ENCODE measurements at regions not wholly inside any gene's neighbourhood (a gene's known extent, or its start where the extent isn't known, plus 50 kb on each side); places are given as distances from the start of the nearest gene placed in this dataset.
"Not testable (repeated sequence)": the region's sequence is repeated elsewhere in the genome, so short reads cannot be mapped to it uniquely, and the experiment has no call there.

DNA sequence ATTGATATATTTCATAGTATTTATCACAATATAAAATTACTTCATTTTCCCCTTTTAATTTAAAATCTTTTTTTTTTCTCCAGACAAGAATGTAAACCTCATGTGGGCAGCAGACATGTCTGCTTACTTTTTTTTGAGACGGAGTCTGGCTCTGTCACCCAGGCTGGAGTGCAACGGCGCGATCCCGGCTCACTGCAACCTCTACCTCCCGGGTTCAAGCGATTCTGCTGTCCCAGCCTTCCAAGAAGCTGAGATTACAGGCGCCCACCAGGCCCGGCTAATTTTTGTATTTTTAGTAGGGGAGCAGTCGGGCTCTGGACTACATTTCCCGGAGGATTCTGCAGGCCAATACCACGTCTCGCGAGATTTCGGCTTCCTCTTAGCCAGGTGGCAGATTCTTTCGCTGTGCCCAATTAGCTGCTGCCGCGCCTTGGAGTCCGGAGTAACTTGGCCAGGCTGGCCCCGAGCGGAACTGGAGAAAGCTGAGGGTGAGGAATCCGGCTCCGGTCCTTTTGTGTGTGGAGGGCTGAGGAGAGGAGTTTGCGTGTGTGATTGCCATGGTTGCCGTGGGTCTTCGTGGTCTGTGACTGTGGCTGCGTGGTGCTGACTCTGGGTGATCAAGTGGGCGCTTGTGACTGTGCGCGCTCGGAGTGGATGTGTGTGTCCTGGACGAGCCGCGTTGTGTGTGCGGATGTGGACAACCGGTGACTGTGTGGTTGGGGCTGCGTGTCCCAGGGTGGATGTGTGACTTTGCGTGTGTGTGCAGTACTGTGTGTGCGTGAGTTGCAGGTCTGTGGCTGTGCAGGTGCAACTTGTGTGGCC, 313.0 kb upstream of the ZNF337 start:
- H3K9ac ChIP-seq (ENCODE audit: insufficient read length); H3K4me3 ChIP-seq; H3K36me3 ChIP-seq (ENCODE audit: insufficient read depth, low read length); DNase-seq (ENCODE audit: low read depth, low spot score); H3K27ac ChIP-seq; H3K9me3 ChIP-seq (ENCODE audit: low read depth, low read length): not testable (repeated sequence)

DNA sequence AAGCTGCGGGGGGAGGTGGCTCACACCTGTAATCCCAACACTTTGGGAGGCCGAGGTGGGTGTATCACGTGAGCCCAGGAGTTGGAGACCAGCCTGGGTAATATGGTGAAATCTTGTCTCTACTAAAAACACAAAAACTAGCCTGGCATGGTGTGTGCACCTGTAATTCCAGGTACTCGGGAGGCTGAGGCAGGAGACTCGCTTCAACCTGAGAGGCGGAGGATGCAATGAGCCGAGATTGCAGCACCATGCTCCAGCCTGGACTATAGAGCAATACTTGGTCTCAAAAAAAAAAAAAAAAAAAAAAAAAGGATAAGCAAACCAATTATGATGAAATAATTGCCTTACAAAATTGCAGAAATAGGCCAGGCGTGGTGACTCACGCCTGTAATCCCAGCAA, 311.4 kb upstream of the ZNF337 start:
- H3K4me3 ChIP-seq; H3K27ac ChIP-seq; H3K36me3 ChIP-seq (ENCODE audit: insufficient read depth, low read length); DNase-seq (ENCODE audit: low read depth, low spot score); H3K9ac ChIP-seq (ENCODE audit: insufficient read length); H3K9me3 ChIP-seq (ENCODE audit: low read depth, low read length): not testable (repeated sequence)

DNA sequence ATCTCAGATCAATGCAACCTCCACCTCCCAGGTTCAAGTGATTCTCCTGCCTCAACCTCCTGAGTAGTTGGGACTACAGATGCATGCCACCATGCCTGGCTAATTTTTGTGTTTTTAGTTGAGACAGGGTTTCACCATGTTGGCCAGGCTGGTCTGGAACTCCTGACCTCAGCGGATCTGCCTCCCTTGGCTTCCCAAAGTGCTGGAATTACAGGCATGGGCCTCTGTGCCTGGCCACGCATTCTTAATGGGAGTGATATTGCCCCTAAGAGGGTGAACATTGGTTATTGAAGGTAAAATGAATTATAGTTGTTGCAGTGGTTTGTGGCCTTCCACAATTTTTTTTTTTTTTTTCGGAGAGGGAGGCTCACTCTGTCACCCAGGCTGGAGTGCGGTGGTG, 309.5 kb upstream of the ZNF337 start:
- H3K9me3 ChIP-seq (ENCODE audit: low read depth, low read length); H3K9ac ChIP-seq (ENCODE audit: insufficient read length); H3K4me3 ChIP-seq; DNase-seq (ENCODE audit: low read depth, low spot score); H3K36me3 ChIP-seq (ENCODE audit: insufficient read depth, low read length); H3K27ac ChIP-seq: not testable (repeated sequence)

DNA sequence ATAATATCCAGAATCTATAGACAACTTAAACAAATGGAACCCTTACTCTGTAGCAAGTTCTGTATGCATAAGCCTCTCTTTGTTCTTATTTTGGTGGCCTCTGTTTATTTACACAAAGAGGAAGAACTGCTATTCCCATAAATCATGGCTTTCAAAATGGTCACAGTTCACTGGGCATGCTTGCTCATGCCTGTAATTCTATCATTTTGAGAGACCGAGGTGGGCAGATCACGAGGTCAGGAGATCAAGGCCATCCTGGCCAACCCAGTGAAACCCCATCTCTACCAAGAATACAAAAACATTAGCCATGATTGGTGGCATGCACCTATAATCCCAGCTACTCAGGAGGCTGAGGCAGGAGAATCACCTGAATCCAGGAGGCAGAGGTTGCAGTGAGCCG, 307.3 kb upstream of the ZNF337 start:
- H3K4me3 ChIP-seq; H3K27ac ChIP-seq; H3K9me3 ChIP-seq (ENCODE audit: low read depth, low read length); DNase-seq (ENCODE audit: low read depth, low spot score); H3K9ac ChIP-seq (ENCODE audit: insufficient read length); H3K36me3 ChIP-seq (ENCODE audit: insufficient read depth, low read length): not testable (repeated sequence)

DNA sequence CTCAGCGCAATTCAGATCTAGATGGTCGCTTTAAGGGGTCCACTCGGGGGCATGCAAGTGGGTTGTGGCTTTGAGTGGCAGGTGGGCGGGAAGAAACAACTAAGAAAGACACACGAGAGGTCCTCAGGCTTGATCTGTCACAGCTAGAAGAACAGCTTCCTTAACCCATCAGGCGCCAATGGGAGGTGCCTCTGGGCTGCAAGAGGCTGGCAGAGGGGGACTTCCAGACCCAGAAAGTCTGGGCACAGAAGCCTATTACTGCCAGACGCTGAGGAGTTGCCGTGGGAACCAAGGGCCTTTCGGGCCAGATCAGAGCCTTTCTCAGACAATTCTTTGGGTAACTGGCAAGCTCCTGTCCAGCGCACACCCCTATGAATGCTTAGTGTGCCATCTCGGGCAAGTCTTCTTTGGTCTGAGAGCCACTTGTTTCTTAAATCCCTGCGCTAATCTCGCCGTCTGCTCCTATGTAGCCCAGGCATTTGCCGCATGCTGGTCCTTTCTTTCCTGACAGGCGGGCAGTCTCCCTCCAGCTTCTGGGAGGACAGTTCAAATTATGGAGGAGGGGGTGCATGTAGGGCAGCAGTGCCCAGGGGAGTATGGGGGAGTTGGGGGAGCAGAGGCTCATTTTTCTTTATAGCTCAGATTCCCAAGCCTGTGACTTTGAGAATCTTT, 300.9 kb upstream of the ZNF337 start:
- DNase-seq (ENCODE audit: low read depth, low spot score); H3K9ac ChIP-seq (ENCODE audit: insufficient read length); H3K9me3 ChIP-seq (ENCODE audit: low read depth, low read length); H3K4me3 ChIP-seq; H3K27ac ChIP-seq; H3K36me3 ChIP-seq (ENCODE audit: insufficient read depth, low read length): not testable (repeated sequence)

DNA sequence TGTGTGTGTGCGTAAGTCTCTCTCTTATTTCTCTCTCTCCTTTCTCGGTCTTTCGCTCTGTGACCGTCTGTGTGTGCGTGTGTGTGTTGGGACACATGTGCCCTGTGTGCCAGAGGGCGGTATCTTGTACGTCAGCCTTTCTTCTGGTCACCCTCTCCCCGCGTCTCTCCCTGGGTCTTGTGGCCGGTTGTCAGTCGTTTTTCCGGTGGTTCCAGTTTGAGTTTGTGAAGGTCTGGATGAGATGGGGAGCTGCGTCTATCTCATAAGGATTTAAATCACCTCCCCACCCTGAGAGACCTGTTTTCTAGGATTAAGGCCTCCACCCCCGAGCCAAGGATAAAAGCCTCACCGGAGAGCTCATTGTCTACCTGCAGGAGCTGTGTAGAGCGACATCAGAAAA, 295.5 kb upstream of the ZNF337 start:
- TF ChIP-seq FOXP2 (optimal IDR thresholded peaks at IDR 0.05; ENCODE audit: control extremely low read depth, extremely low read length, insufficient read depth) (no peak), POLR2AphosphoS5 (IDR thresholded peaks at IDR 0.05; ENCODE audit: borderline replicate concordance, low read depth, low read length) (no peak)
- no peak overlapping the region for H3K27ac ChIP-seq
- H3K9ac ChIP-seq (ENCODE audit: insufficient read length), result no peak overlapping the region
- DNase-seq (ENCODE audit: low read depth, low spot score), result no peak
- no peaks in the 10 kb centered on the region for H3K36me3 ChIP-seq (ENCODE audit: insufficient read depth, low read length)
- no peak overlapping the region for H3K4me3 ChIP-seq
- H3K9me3 ChIP-seq (ENCODE audit: low read depth, low read length), result no peaks in the 10 kb centered on the region

DNA sequence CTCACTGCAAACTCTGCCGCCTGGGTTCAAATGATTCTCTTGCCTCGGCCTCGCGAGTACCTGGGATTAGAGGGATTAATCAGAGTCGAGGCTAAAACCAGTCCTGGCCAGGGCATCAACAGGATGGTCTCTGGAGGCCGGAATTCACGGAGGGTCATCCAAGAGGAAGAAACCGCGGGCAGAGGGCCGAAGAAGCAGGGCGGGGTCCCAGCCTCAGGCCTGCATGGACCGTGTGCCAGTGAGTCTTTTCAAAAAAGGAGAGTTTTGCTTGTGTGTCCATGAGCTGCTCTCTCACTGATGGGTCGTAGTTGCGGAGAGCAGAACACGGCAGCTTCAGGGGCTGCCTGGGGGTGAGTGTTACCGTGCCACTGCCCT, 295.1 kb upstream of the ZNF337 start:
- no peaks in the 10 kb centered on the region for H3K36me3 ChIP-seq (ENCODE audit: insufficient read depth, low read length)
- H3K4me3 ChIP-seq, result no peak overlapping the region
- no peak for DNase-seq (ENCODE audit: low read depth, low spot score)
- no peak overlapping the region for H3K9ac ChIP-seq (ENCODE audit: insufficient read length)
- H3K9me3 ChIP-seq (ENCODE audit: low read depth, low read length), result no peaks in the 10 kb centered on the region
- TF ChIP-seq POLR2AphosphoS5 (IDR thresholded peaks at IDR 0.05; ENCODE audit: borderline replicate concordance, low read depth, low read length) (no peak), FOXP2 (optimal IDR thresholded peaks at IDR 0.05; ENCODE audit: control extremely low read depth, extremely low read length, insufficient read depth) (no peak), EZH2 (IDR thresholded peaks at IDR 0.05) (no peak)
- no peak overlapping the region for H3K27ac ChIP-seq

DNA sequence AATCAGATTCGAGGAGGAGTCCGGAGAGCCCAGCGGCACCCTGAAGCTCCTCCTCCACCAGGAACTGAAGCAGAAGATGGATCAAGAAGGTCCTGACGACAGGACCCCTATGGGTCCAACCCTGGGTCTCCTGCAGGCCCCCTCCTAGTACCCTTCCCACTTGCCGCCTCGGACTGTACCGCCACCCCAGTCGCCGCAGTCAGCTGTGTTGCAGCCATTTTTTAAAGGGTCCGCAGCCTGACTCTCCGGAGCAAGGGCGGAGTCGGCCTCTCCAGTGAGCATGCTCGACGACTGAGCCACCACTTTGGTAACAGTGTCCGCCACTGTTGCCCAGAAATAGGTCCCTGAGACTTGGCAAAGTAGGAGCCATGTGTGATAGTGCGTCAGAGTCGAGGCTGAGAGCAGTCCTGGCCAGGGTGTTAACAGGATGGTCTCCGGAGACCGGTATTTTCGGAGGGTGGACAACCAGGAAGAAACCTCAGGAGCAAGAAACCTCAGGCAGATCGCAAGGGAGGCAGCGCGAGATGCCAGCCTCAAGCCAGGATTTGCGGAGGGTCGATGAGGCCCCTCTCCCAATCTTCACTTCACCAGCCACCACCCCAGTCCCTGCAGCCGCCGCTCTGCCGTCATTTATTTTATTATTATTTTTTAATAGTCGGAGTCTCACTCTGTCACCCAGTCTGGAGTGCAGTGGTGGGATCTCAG, 294.6 kb upstream of the ZNF337 start:
- DNase-seq (ENCODE audit: low read depth, low spot score), result no peak
- Histone ChIP-seq H3K4me3 (no peak overlapping the region), H3K27ac (no peak overlapping the region), H3K9ac (ENCODE audit: insufficient read length) (no peak overlapping the region), H3K9me3 (ENCODE audit: low read depth, low read length) (no peaks in the 10 kb centered on the region), H3K36me3 (ENCODE audit: insufficient read depth, low read length) (no peaks in the 10 kb centered on the region)
- no peak for TF ChIP-seq POLR2AphosphoS5 (IDR thresholded peaks at IDR 0.05; ENCODE audit: borderline replicate concordance, low read depth, low read length)
- no peak for TF ChIP-seq EZH2 (IDR thresholded peaks at IDR 0.05)
- TF ChIP-seq FOXP2 (optimal IDR thresholded peaks at IDR 0.05; ENCODE audit: control extremely low read depth, extremely low read length, insufficient read depth), result no peak

DNA sequence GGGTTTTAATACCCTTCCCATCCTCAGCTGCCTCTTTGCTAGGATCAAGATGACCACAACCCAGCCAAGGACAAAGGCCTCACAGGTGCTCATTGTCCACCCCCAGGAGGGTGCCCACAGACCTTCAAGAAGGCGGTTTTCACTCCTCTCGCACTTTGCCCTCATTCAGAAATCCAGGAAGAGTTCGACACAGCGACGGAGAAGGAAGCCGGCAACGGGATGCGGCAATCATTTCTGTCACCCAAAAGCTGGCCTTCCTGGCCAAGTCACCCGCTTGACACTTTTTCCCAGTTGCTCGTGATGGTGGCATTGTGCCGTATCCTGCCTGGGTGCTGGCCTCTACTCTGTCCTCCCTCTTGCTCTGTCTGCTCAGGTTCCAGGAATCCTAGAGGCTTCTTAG, 293.0 kb upstream of the ZNF337 start:
- H3K9ac ChIP-seq (ENCODE audit: insufficient read length); H3K27ac ChIP-seq; DNase-seq (ENCODE audit: low read depth, low spot score); H3K9me3 ChIP-seq (ENCODE audit: low read depth, low read length); H3K36me3 ChIP-seq (ENCODE audit: insufficient read depth, low read length); H3K4me3 ChIP-seq: not testable (repeated sequence)
